Esophagus muscularis mucosa (tissue), 4 donors: ENCODE measurements at regions not wholly inside any gene's neighbourhood (a gene's known extent, or its start where the extent isn't known, plus 50 kb on each side); places are given as distances from the start of the nearest gene placed in this dataset.

ENCODE experiments used
- DNase-seq: peaks from one replicate; pipeline ENCODE4 v3.0.0-alpha.2; 2017; ENCODE audit errors: extremely low spot score
- H3K27ac ChIP-seq, 4 donors: fragments of 200-600 bp; sonication (generic); replicated peaks in 1 of 4; 1 replicate in 3 of 4; 2 replicates in 1 of 4; pipeline ENCODE4 v1.5.1; 2016 to 2019; ENCODE audit warnings: mild to moderate bottlenecking in 1 of 4
- H3K27me3 ChIP-seq, 4 donors: fragments of 200-600 bp; sonication (generic); one replicate each; pipeline versions ENCODE4 v1.5.1 to v1.6.0; 2016 to 2019
- H3K36me3 ChIP-seq, 4 donors: fragments of 200-600 bp; sonication (generic); one replicate each; pipeline ENCODE4 v1.5.1; 2016 to 2019
- H3K4me1 ChIP-seq, 4 donors: fragments of 200-600 bp; sonication (generic); one replicate each; pipeline ENCODE4 v1.5.1; 2016 to 2019
- H3K4me3 ChIP-seq, 4 donors: fragments of 200-600 bp; sonication (generic); 1 replicate in 2 of 4; 2 replicates in 2 of 4; pipeline ENCODE4 v1.5.1; 2016 to 2019; ENCODE audit warnings: mild to moderate bottlenecking in 4 of 4, moderate library complexity in 1 of 4
- H3K9me3 ChIP-seq, 4 donors: fragments of 200-600 bp; sonication (generic); 1 replicate in 3 of 4; 2 replicates in 1 of 4; pipeline ENCODE4 v1.5.1; 2016 to 2019
- EP300 ChIP-seq: sonication (generic); formaldehyde crosslinking; IDR thresholded peaks from one replicate; pipeline ENCODE4 v1.6.1; 2017; ENCODE audit warnings: antibody characterized with exemption
- POLR2A ChIP-seq: fragments of 450-650 bp; IDR thresholded peaks from one replicate; pipeline ENCODE4 v1.6.1; 2017; ENCODE audit warnings: antibody characterized with exemption, moderate library complexity, mild to moderate bottlenecking, low read depth
- POLR2AphosphoS5 ChIP-seq, 2 donors: sonication (generic); formaldehyde crosslinking; IDR thresholded peaks; one replicate each; pipeline ENCODE4 v1.6.1; 2017; ENCODE audit warnings: antibody characterized with exemption in 2 of 2
- WGBS: methylation state at CpG from one replicate; pipeline ENCODE4 v1.1.5; 2018; 5-methylcytosine and 5-hydroxymethylcytosine counted together
- intact Hi-C: fragments of 100-400 bp; cut with DNase I; formaldehyde crosslinking; loops from one replicate; pipeline ENCODE4 v1.15.1; 2023
- TF ChIP-seq, protein P1 (sequence below), 3 experiments: fragments of 200-600 bp in 2 of 3; fragments of 450-650 bp in 1 of 3; sonication (generic) in 2 of 3; IDR thresholded peaks; one replicate each; pipeline ENCODE4 v1.5.1; 2017 to 2019; ENCODE audit warnings: antibody characterized with exemption in 3 of 3, mild to moderate bottlenecking in 2 of 3, moderate library complexity in 1 of 3

DNA sequence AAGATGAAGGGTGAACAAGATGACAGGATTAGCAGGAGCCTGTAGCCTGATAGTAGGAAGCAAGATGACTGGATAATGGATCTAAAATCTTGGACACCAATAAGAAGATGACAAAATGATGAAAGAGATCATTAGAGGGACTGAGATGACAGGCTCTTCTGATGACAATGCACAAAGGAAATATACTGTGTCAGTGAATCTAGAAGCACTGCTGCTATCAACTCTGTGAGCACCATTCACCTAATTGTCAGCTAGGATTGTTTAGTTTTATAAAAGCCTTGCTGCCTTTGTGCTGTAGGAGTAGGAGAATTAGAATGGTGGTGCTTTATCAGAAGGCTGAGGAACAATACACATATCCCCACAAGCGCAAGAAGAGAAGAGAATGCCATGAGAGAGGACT, 1127.8 kb downstream of the DTWD2 start:
- Histone ChIP-seq H3K27ac (no peak overlapping the region), H3K27me3 (no peaks in the 10 kb centered on the region), H3K36me3 (no peaks in the 10 kb centered on the region), H3K9me3 (no peaks in the 10 kb centered on the region), H3K4me3 (no peak overlapping the region), H3K4me1 (no peaks in the 10 kb centered on the region)
- intact Hi-C loops = no loop called here
- no peak for TF ChIP-seq POLR2A
- no peak for TF ChIP-seq EP300
- no peak for TF ChIP-seq POLR2AphosphoS5 (IDR thresholded peaks at IDR 0.05)
- TF ChIP-seq, protein P1, sequence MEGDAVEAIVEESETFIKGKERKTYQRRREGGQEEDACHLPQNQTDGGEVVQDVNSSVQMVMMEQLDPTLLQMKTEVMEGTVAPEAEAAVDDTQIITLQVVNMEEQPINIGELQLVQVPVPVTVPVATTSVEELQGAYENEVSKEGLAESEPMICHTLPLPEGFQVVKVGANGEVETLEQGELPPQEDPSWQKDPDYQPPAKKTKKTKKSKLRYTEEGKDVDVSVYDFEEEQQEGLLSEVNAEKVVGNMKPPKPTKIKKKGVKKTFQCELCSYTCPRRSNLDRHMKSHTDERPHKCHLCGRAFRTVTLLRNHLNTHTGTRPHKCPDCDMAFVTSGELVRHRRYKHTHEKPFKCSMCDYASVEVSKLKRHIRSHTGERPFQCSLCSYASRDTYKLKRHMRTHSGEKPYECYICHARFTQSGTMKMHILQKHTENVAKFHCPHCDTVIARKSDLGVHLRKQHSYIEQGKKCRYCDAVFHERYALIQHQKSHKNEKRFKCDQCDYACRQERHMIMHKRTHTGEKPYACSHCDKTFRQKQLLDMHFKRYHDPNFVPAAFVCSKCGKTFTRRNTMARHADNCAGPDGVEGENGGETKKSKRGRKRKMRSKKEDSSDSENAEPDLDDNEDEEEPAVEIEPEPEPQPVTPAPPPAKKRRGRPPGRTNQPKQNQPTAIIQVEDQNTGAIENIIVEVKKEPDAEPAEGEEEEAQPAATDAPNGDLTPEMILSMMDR (IDR thresholded peaks at IDR 0.05) = no peak
- WGBS = 83% methylated on average over 1 of the region's 1 CpG
- no peak for DNase-seq

DNA sequence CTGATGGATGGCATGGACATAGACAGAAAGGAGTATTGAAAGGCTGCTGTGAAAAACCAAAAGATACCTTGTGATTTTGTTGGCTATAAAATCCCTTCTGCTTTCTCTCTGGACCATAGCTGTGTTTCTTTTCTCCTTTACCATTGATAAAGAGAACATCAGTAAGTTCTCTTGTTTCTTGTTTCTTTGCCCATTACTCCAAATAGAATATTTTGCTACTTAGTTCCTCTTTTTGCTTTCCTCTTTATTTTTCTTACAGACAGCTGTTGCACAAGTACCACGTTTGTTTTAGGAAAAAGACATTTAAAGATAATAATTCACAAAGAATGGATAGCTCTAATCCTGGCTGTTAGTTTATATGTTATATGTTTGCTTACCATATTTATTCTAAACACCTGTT, 1129.2 kb downstream of the DTWD2 start:
- TF ChIP-seq, protein P1 (IDR thresholded peaks at IDR 0.05) = no peak
- TF ChIP-seq EP300 (no peak), POLR2A (no peak), POLR2AphosphoS5 (IDR thresholded peaks at IDR 0.05) (no peak)
- H3K4me1 ChIP-seq = no peaks in the 10 kb centered on the region
- H3K4me3 ChIP-seq = no peak overlapping the region
- H3K36me3 ChIP-seq = no peaks in the 10 kb centered on the region
- H3K27ac ChIP-seq = no peak overlapping the region
- H3K27me3 ChIP-seq = no peaks in the 10 kb centered on the region
- 53% methylated on average over 1 of the region's 1 CpG for WGBS
- intact Hi-C loops = no loop called here
- H3K9me3 ChIP-seq = no peaks in the 10 kb centered on the region
- no peak for DNase-seq

DNA sequence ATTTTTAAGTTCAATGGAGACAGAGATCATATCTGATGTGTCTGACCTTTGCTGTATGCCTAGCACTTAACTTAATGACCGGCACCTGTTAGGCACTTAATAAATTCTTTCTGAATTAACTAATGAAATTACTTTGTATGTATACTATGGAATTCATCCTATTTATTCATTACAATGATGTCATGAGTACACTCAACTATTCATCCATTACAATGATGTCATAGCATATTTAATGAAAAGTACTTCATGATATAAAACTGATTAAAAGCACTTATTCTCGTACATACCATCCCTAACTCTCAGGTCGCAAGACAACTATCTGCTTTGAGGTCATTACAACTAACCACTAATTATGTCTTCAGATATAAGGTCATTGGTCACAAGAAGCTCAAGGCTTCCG, 1131.6 kb downstream of the DTWD2 start:
- Histone ChIP-seq H3K4me3 (no peak overlapping the region), H3K4me1 (no peaks in the 10 kb centered on the region), H3K36me3 (no peaks in the 10 kb centered on the region), H3K27me3 (no peaks in the 10 kb centered on the region), H3K27ac (no peak overlapping the region), H3K9me3 (no peaks in the 10 kb centered on the region)
- no peak for TF ChIP-seq EP300
- TF ChIP-seq, protein P1 (IDR thresholded peaks at IDR 0.05) = no peak
- TF ChIP-seq POLR2AphosphoS5 (IDR thresholded peaks at IDR 0.05) = no peak
- no peak for TF ChIP-seq POLR2A
- WGBS = 87% methylated on average over 4 of the region's 4 CpGs
- no peak for DNase-seq
- intact Hi-C loops = no loop called here

DNA sequence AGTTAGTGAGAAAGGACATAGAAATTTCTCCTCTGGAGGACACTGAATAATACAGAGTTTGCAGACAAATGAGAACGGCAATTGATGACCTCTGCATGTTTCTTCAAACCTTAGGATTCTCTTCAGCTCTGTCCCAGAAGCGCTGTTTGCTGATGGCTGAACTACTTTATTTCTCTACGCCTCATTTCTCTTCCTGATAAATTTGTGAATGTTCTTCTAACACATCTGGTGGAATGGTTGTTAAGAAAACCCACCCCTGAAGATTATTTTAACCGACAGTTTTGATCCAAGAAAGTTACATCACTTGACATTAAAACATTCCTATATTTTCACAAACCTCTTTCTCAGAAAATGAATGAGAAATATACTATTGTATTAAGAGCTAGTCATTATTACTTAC, 1150.6 kb downstream of the DTWD2 start:
- intact Hi-C loops = no loop called here
- no peak overlapping the region for H3K27ac ChIP-seq
- no peaks in the 10 kb centered on the region for H3K36me3 ChIP-seq
- no peak overlapping the region for H3K4me3 ChIP-seq
- 83% methylated on average over 4 of the region's 4 CpGs for WGBS
- TF ChIP-seq POLR2AphosphoS5 (IDR thresholded peaks at IDR 0.05) = no peak
- no peak for TF ChIP-seq POLR2A
- TF ChIP-seq EP300 = no peak
- TF ChIP-seq, protein P1 (IDR thresholded peaks at IDR 0.05) = no peak
- peaks cover 0 to 4% (median 0%) of the 10 kb centered on the region in 4 donors for H3K4me1 ChIP-seq
- DNase-seq = no peak
- H3K27me3 ChIP-seq = no peaks in the 10 kb centered on the region
- H3K9me3 ChIP-seq = no peaks in the 10 kb centered on the region

DNA sequence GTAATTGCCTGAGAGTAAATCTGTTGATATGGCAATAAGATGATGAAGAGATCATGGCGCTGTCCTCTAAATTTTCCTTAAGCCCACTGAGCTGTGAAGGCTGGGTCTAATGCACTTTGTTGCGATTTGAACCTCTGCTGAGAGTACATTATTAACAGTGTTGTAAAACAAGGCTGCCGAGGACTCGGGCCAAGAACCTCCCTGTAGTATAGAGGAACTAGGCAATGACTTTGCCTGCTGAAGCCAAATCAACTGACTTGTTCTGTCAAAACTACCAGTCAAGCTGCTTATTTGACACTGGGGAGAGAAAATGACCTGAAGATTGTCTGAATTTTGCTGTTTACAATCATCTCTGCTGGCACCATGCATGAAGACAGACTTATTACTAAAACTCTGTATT, 1154.7 kb downstream of the DTWD2 start:
- Histone ChIP-seq H3K4me3 (no peak overlapping the region), H3K4me1 (peaks cover 0 to 4% (median 0%) of the 10 kb centered on the region in 4 donors), H3K27me3 (no peaks in the 10 kb centered on the region), H3K9me3 (peaks cover 0 to 4% (median 0%) of the 10 kb centered on the region in 4 donors), H3K36me3 (no peaks in the 10 kb centered on the region), H3K27ac (no peak overlapping the region)
- no peak for DNase-seq
- TF ChIP-seq EP300 (no peak), POLR2A (no peak)
- TF ChIP-seq, protein P1 (IDR thresholded peaks at IDR 0.05) = no peak
- intact Hi-C loops = no loop called here
- WGBS = 62% methylated on average over 4 of the region's 4 CpGs
